Activated naive CD4-positive, alpha-beta T cell treated with anti-CD3 and anti-CD28 coated beads, Interleukin-2, amount 50 U/mL, for 16 hours (primary cell): ENCODE measurements at regions not wholly inside any gene's neighbourhood (a gene's known extent, or its start where the extent isn't known, plus 50 kb on each side); places are given as distances from the start of the nearest gene placed in this dataset.
"Not testable (repeated sequence)": the region's sequence is repeated elsewhere in the genome, so short reads cannot be mapped to it uniquely, and the experiment has no call there.

Experiments
- DNase-seq: peaks from one replicate; pipeline ENCODE4 v3.0.0-alpha.2; 2020

DNA sequence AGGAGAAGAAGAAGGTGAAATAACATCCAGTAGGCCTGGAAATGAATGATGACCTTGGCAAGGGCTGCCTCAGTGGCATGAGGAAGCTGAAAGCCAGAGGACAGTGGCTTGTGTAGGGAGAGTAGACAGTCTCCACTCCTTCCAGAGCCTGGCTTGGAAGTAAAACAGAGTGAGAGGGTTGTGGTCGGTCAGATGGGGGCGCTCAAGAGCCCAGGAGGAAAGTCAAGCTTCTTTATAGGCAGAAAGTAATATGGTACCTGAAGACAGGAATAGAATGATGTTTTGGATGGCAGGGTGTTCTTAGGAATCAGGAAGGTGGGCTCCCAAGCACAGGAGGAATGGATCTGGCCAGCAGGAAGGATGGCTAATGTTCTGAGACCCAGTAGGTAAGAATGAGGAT is 75.1 kb upstream of the TSC22D1 start:
- no peak for DNase-seq

DNA sequence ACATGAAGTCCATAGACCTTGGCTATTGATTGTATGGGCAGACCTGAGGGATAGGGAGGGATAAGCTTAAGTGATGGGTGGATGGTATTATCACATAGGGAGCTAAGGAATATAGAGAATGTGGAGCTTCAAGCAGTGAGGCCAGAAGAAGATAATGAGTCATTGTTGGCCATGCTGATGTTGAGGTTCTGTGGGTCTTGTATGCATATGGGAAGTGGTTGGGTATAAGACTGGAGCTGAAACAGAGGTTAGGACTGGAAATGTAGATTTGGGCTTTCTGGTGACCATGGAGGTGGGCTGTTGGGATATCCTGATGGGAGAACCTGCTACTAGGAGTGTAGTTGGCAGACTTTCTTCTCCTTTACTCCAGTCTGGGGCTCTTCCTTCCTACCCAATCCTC is 73.7 kb upstream of the TSC22D1 start:
- DNase-seq = no peak

DNA sequence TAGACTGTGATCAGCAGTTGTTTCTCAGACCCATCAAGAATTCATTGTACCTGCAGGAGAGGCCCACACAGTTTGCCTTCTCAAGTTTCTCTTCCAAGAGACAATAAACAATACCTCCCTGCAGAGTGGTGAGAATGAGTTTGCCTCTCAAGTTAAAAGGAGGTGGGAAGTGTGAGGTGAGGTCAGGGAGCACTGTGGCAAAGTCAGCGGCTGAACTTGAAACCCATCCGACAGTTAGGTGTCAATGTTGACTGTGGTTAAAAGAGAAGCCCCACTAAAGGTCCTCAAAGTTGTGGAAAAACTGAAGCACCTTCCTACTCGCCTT is 72.9 kb upstream of the TSC22D1 start:
- DNase-seq = no peak

DNA sequence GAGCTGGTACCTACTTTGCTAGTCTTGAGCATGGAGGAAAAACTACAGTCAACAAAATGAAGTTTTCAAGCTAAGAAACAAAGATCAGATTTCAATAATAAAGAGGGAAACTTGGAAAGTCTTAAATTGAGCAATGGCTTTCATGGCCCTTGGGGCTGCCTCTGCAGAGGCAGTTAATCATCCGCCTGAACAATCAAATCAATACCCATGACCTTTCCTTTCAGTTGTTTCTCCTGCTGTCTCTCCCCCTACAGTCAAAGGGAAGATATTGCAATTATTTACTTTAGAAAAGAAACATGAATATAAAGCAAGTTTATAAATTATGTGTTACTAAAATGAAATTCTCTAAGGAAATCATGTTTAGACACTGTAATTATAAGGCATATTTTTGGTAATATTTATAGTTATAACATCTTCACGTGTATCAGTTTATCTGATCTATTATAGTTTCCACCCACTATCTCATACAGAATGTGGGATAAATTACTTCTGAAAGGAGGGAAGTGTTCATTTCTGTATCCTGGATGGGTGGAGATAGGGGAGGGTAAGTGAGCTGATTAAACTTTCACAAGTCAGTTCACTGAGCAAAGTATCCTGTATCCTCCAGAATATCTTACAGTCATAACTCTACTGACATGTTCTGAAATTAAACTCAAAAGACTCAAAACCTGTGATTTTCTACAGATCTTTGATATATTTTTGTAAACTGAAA is 72.4 kb upstream of the TSC22D1 start:
- no peak for DNase-seq

DNA sequence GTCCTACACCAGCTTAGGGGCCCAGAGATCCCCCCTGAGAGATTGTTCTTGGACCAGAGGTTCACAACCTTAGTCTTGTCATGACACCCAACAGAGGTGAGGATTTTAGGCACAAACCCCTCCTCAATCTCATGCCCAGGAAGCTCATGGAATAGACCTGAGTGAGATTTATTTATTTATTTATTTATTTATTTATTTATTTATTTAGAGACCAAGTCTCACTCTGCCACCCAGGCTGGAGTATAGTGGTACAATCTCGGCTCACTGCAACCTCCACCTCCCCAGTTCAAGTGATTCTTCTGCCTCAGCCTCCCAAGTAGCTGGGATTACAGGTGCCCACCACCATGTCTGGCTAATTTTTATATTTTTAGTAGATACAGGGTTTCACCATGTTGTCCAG is 71.4 kb upstream of the TSC22D1 start:
- not testable (repeated sequence) for DNase-seq

DNA sequence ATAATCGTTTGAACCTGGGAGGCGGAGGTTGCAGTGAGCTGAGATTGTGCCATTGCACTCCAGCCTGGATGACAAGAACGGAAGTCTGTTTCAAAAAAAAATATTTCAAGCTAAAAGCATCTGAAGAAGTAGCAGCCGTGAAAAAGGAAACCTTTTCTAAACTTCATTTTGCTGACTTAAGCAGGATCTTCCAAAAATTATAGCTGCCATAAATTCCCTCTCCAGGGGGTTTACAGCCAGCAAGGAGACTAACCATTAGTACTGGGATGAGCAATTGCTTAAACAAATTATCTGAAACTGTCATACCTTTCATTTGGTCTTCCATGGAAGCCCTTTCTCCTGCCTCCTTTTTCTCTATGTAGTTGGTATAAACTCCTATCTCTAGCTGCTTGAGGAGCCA is 69.9 kb upstream of the TSC22D1 start:
- DNase-seq = no peak

DNA sequence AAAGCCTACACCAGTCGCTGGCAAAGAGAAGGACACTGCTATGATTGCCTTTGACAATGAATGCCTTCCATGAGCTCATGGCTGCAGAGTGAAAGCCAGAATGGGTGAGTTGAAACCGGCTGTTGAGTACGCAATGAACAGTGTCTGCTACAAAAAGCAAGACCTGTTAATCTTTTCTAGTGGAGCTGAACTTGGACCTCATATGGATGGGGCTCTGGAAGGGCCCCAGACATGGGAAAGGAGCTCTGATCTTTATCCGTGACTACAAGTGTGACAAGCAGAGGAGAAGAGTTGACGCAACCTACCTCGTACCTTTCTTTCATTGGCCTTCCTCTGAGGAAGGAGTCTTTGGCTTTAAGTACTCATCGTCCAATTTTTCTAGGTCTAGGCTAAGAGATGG is 67.1 kb upstream of the TSC22D1 start:
- DNase-seq = no peak

DNA sequence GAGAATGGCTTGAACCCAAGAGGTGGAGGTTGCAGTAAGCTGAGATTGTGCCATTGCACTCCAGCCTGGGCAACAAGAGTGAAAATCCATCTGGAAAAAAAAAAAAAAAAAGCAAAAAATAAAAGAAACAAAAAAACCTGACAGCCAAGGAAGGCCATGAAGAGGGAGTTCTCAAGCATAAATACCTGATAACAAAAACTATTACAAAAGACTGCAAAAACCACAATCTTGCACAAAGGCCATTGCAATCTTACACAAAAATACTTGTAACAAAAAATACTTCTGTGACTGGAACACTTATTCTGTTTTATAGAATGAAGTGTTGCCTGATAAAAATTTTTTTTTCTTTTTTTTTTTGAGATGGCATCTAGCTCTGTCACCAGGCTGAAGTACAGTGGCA is 61.5 kb upstream of the TSC22D1 start:
- DNase-seq = no peak

DNA sequence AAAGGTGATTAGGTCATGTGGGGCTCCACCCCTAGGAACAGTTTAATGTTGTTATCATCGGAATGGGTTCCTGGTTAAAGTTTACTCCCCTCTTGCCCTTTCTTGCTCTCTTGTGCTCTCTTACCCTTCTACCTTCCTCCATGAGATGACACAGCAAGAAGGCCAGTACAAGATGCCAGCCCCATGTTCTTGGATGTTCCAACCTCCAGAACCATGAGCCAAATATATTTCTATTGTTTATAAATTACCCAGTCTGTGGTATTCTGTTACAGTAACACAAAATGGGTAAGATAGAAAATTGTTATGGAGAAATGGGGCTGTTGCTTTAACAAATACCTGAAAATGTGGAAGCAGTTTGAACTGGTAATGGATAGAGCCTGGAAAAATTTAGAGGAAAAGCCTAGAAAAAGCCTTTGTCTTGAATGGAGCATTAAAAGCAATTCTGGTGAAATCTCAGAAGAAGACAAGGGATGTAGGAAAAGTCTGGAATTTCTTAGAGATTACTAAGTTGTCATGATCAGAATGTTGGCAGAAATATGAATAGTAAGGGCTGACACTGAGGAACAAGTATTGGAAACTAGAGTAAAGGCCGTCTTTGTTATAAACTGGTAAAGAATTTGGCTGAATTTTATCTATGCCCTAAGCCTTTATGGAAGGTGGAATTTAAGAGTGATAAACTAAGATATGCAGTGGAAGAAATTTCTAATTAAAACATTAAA is 53.5 kb upstream of the TSC22D1 start:
- DNase-seq = no peak

DNA sequence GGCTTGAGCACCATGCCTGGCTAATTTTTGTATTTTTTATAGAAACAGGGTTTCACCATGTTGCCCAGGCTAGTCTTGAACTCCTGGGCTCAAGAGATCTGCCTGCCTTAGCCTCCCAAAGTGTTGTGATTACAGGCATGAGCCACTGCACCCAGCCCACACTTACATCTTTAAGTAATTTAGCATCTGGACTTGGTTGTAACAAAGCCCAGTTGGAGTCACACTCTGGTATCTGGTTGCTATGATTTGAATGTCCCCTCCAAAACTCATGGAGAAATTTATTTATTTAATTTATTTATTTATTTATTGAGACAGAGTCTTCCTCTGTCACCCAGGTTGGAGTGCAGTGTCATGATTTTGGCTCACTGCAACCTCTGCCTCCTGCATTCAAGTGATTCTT is 52.7 kb upstream of the TSC22D1 start:
- not testable (repeated sequence) for DNase-seq

DNA sequence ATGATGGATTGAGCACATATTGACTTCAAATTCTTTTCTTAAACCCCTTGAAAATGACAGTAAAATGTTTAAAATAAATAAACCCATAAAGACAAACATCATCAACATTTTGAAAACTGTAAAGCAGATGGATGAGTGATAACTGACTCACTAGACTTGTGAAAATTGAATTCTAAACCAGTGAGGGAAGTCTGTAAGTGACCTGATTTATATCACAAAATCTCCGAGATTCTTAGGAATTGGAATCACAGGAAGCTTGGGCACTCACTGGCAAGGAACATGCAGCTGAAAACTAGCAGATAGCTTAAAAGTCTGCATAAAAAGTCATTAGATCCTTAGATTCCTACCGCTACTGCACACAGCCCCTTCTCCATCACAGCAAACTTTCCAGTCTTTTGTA is 51.3 kb upstream of the TSC22D1 start:
- DNase-seq = no peak

DNA sequence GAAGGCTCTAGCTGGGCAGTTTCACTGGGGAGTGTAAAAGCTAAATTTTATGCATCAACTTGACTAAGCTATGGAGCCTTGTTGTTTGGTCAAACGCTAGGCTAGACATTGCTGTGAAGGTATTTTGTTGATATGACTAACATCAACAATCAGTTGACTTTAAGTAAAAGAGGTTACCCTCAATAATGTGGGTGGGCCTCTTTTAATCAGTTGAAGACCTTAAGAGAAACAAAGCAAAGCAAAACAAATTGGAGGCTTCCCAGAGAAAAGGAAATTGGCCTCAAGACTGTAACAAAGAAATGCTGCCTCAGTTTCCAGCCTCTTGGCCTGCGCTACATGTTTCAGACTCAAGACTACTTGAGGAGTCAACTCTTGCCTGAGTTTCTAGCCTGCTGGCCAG is 50.0 kb upstream of the TSC22D1 start:
- no peak for DNase-seq
